H9 (cell line): ENCODE measurements at regions not wholly inside any gene's neighbourhood (a gene's known extent, or its start where the extent isn't known, plus 50 kb on each side); places are given as distances from the start of the nearest gene placed in this dataset.
"Not testable (repeated sequence)": the region's sequence is repeated elsewhere in the genome, so short reads cannot be mapped to it uniquely, and the experiment has no call there.

Experiments
- DNase-seq: peaks from one replicate; pipeline ENCODE4 v3.0.0-alpha.2; 2017
- H2AFZ ChIP-seq: one replicate; pipeline ENCODE4 v1.6.1; 2013; ENCODE audit warnings: mild to moderate bottlenecking, low read length, control low read depth, moderate library complexity
- H2AK5ac ChIP-seq: 2 replicates; pipeline ENCODE4 v1.6.1; 2013; ENCODE audit warnings: low read length, control low read depth, mixed read lengths; ENCODE audit not compliant: insufficient read length
- H2BK120ac ChIP-seq: one replicate; pipeline ENCODE4 v1.6.1; 2013; ENCODE audit warnings: low read depth, mild to moderate bottlenecking, low read length, control low read depth, inconsistent platforms; ENCODE audit not compliant: poor library complexity, severe bottlenecking
- H2BK12ac ChIP-seq: 2 replicates; pipeline ENCODE4 v1.6.1; 2013; ENCODE audit warnings: low read length, control low read depth, mixed read lengths, low read depth; ENCODE audit not compliant: insufficient read length
- H2BK15ac ChIP-seq: 2 replicates; pipeline ENCODE4 v1.6.1; 2013; ENCODE audit warnings: low read depth, low read length, control low read depth
- H2BK20ac ChIP-seq: one replicate; pipeline ENCODE4 v1.6.1; 2013; ENCODE audit warnings: low read depth, mild to moderate bottlenecking, low read length, control low read depth, inconsistent platforms; ENCODE audit not compliant: poor library complexity, severe bottlenecking
- H2BK5ac ChIP-seq: 2 replicates; pipeline ENCODE4 v1.6.1; 2013; ENCODE audit warnings: low read length, control low read depth, mixed read lengths; ENCODE audit not compliant: insufficient read length
- H3K14ac ChIP-seq: 2 replicates; pipeline ENCODE4 v1.6.1; 2013; ENCODE audit warnings: low read length, control low read depth; ENCODE audit not compliant: insufficient read depth
- H3K18ac ChIP-seq: 2 replicates; pipeline ENCODE4 v1.6.1; 2013; ENCODE audit warnings: low read depth, mild to moderate bottlenecking, mixed read lengths, low read length, control low read depth; ENCODE audit not compliant: insufficient read length
- H3K23ac ChIP-seq: 2 replicates; pipeline ENCODE4 v1.6.1; 2013; ENCODE audit warnings: low read length, control low read depth, mixed read lengths, low read depth; ENCODE audit not compliant: insufficient read length
- H3K23me2 ChIP-seq: 2 replicates; pipeline ENCODE4 v1.6.1; 2013; ENCODE audit warnings: low read depth, mild to moderate bottlenecking, mixed read lengths, low read length, control low read depth; ENCODE audit not compliant: insufficient read length, poor library complexity, severe bottlenecking
- H3K27ac ChIP-seq: 2 replicates; pipeline ENCODE4 v1.5.1; 2013; ENCODE audit warnings: low read length, control low read depth, mixed read lengths, low read depth; ENCODE audit not compliant: insufficient read length
- H3K27me3 ChIP-seq: 2 replicates; pipeline ENCODE4 v1.6.1; 2013; ENCODE audit warnings: low read length, control low read depth, inconsistent platforms; ENCODE audit not compliant: insufficient read depth
- H3K4ac ChIP-seq: 2 replicates; pipeline ENCODE4 v1.6.1; 2013; ENCODE audit warnings: low read depth, mild to moderate bottlenecking, control low read depth, inconsistent platforms, low read length, moderate library complexity
- H3K4me1 ChIP-seq: 2 replicates; pipeline ENCODE4 v1.6.1; 2013; ENCODE audit warnings: low read length, control low read depth, inconsistent platforms; ENCODE audit not compliant: insufficient read depth
- H3K4me2 ChIP-seq: 2 replicates; pipeline ENCODE4 v1.6.1; 2013; ENCODE audit warnings: low read length, control low read depth, mixed read lengths; ENCODE audit not compliant: insufficient read length, insufficient read depth
- H3K56ac ChIP-seq: 2 replicates; pipeline ENCODE4 v1.6.1; 2013; ENCODE audit warnings: low read depth, mild to moderate bottlenecking, mixed read lengths, low read length, control low read depth; ENCODE audit not compliant: insufficient read length
- H3K79me1 ChIP-seq: 2 replicates; pipeline ENCODE4 v1.6.1; 2013; ENCODE audit warnings: low read depth, mild to moderate bottlenecking, moderate library complexity, low read length, control low read depth, inconsistent platforms; ENCODE audit not compliant: insufficient read depth, poor library complexity, severe bottlenecking
- H3K79me2 ChIP-seq: 2 replicates; pipeline ENCODE4 v1.6.1; 2013; ENCODE audit warnings: low read length, control low read depth, inconsistent platforms; ENCODE audit not compliant: insufficient read depth
- H3K9ac ChIP-seq: 2 replicates; pipeline ENCODE4 v1.6.1; 2013; ENCODE audit warnings: low read length, control low read depth, mixed read lengths; ENCODE audit not compliant: insufficient read length; ENCODE audit errors: extremely low read depth
- H3K9me3 ChIP-seq: one replicate; pipeline ENCODE4 v1.6.1; 2013; ENCODE audit warnings: low read depth, low read length, inconsistent platforms; ENCODE audit not compliant: control insufficient read depth
- H3T11ph ChIP-seq: one replicate; pipeline ENCODE4 v1.6.1; 2013; ENCODE audit warnings: mild to moderate bottlenecking, low read length, control low read depth, inconsistent platforms
- H4K20me1 ChIP-seq: one replicate; pipeline ENCODE4 v1.6.1; 2013; ENCODE audit not compliant: control insufficient read depth, insufficient read length, insufficient read depth
- H4K5ac ChIP-seq: 2 replicates; pipeline ENCODE4 v1.6.1; 2013; ENCODE audit warnings: low read depth, mild to moderate bottlenecking, mixed read lengths, low read length, control low read depth; ENCODE audit not compliant: insufficient read length
- H4K8ac ChIP-seq: replicated peaks from 2 replicates; pipeline ENCODE4 v1.6.1; 2013; ENCODE audit warnings: low read length, control low read depth, mixed read lengths, low read depth; ENCODE audit not compliant: insufficient read length
- H4K91ac ChIP-seq: 2 replicates; pipeline ENCODE4 v1.6.1; 2013; ENCODE audit warnings: low read depth, mild to moderate bottlenecking, moderate library complexity, mixed read lengths, low read length, control low read depth; ENCODE audit not compliant: insufficient read length
- H3K27ac Mint-ChIP-seq, 3 experiments: 2 replicates in 2 of 3; 3 replicates in 1 of 3; pipeline ENCODE4 v1.8.0; 2020 to 2021; ENCODE audit warnings: mixed read lengths in 3 of 3, mild to moderate bottlenecking in 1 of 3, moderate library complexity in 1 of 3
- H3K27me3 Mint-ChIP-seq: 2 replicates; pipeline ENCODE4 v1.8.0; 2021; ENCODE audit warnings: low read depth, mild to moderate bottlenecking, moderate library complexity, mixed read lengths
- H3K36me3 Mint-ChIP-seq, 3 experiments: 2 replicates in 2 of 3; 3 replicates in 1 of 3; pipeline ENCODE4 v1.8.0; 2020 to 2021; ENCODE audit warnings: low read depth in 3 of 3, mixed read lengths in 3 of 3; ENCODE audit not compliant: insufficient read depth in 1 of 3
- H3K4me1 Mint-ChIP-seq, 2 experiments: 2 replicates each; pipeline ENCODE4 v1.8.0; 2020; ENCODE audit warnings: mixed read lengths in 2 of 2
- H3K4me3 Mint-ChIP-seq, 2 experiments: 2 replicates in 1 of 2; 3 replicates in 1 of 2; pipeline ENCODE4 v1.8.0; 2020 to 2021; ENCODE audit warnings: mild to moderate bottlenecking in 2 of 2, mixed read lengths in 2 of 2, moderate library complexity in 1 of 2
- H3K9me3 Mint-ChIP-seq, 2 experiments: 2 replicates in 1 of 2; 3 replicates in 1 of 2; pipeline ENCODE4 v1.8.0; 2020; ENCODE audit warnings: mild to moderate bottlenecking in 2 of 2, mixed read lengths in 2 of 2, moderate library complexity in 1 of 2
- WGBS: extraction: QIAGEN DNeasy Blood & Tissue Kit; methylation state at CpG from one replicate; pipeline ENCODE4 v1.1.7; 2013; ENCODE audit warnings: missing lambda C conversion rate, low lambda C conversion rate, mixed read lengths; ENCODE audit not compliant: insufficient read length; ENCODE audit errors: extremely low coverage; 5-methylcytosine and 5-hydroxymethylcytosine counted together

GRCh38 chr21:10331134-10331533 lies 190.2 kb upstream of the TPTE start:
- not testable (repeated sequence) for H3K4me1 ChIP-seq, H3K27me3 ChIP-seq, H3K23ac ChIP-seq, H3K4me2 ChIP-seq, H3K4me1 Mint-ChIP-seq, H2AFZ ChIP-seq, H2BK15ac ChIP-seq, H3K4me3 Mint-ChIP-seq, H3K27ac Mint-ChIP-seq, H3K56ac ChIP-seq, H4K91ac ChIP-seq, H2BK12ac ChIP-seq, H4K8ac ChIP-seq, H3K4ac ChIP-seq, H4K5ac ChIP-seq, H2BK20ac ChIP-seq, H3K79me1 ChIP-seq, H3K79me2 ChIP-seq, H3K9ac ChIP-seq, H2AK5ac ChIP-seq, H2BK5ac ChIP-seq, H3K18ac ChIP-seq, H4K20me1 ChIP-seq, H3K23me2 ChIP-seq, H3T11ph ChIP-seq, H3K14ac ChIP-seq, H2BK120ac ChIP-seq, H3K27ac ChIP-seq
- peak; percentile 29 for DNase-seq
- peaks cover 81 to 86% of the 10 kb centered on the region in 2 experiments for H3K9me3 Mint-ChIP-seq
- peaks cover 87% of the 10 kb centered on the region for H3K9me3 ChIP-seq
- peaks cover 38 to 66% (median 56%) of the 10 kb centered on the region in 3 experiments for H3K36me3 Mint-ChIP-seq
- no CpG with 5 or more reads among the region's 5 CpGs for WGBS
- peaks cover 15% of the 10 kb centered on the region for H3K27me3 Mint-ChIP-seq

GRCh38 chr21:10332935-10333334 lies 188.4 kb upstream of the TPTE start:
- H4K8ac ChIP-seq, H3K23ac ChIP-seq, H3K56ac ChIP-seq, H2AK5ac ChIP-seq, H4K91ac ChIP-seq, H2BK120ac ChIP-seq, H4K20me1 ChIP-seq, H2BK12ac ChIP-seq, H3K27me3 ChIP-seq, H2AFZ ChIP-seq, H2BK20ac ChIP-seq, H3K4me3 Mint-ChIP-seq, H3K4ac ChIP-seq, H3K4me1 ChIP-seq, H3K4me2 ChIP-seq, DNase-seq, H3K27ac ChIP-seq, H4K5ac ChIP-seq, H2BK15ac ChIP-seq, H3T11ph ChIP-seq, H3K27ac Mint-ChIP-seq, H3K18ac ChIP-seq, H3K4me1 Mint-ChIP-seq, H3K14ac ChIP-seq, H3K9ac ChIP-seq, H2BK5ac ChIP-seq, H3K79me2 ChIP-seq, H3K23me2 ChIP-seq, H3K79me1 ChIP-seq: not testable (repeated sequence)
- H3K9me3 ChIP-seq: peaks cover 83% of the 10 kb centered on the region
- Mint-ChIP-seq H3K36me3 (peaks cover 38 to 63% (median 49%) of the 10 kb centered on the region in 3 experiments), H3K27me3 (peaks cover 10% of the 10 kb centered on the region), H3K9me3 (peaks cover 79 to 84% of the 10 kb centered on the region in 2 experiments)
- WGBS: no CpG with 5 or more reads among the region's 2 CpGs
